ENCODE measurements at regions not wholly inside any gene's neighbourhood (a gene's known extent, or its start where the extent isn't known, plus 50 kb on each side); places are given as distances from the start of the nearest gene placed in this dataset.

GRCh38 chr1:30036666-30037065 lies 686.7 kb downstream of the MATN1 start:
- no peak for DNase-seq

DNA sequence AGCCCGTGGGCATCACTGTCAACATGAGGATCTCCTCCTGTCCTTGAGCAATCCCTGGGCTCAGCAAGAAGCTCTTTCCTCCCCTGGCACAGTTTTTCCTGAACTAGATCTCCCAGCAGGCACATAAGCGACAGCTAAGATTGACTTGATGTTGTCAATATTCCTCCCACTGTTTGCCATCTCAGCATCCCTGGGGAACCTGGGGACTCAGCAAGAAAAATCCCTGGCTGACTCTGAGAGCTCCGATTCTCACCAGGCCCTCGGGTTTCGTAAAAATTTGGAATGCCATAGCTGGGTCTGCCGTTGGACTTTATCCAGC lies 687.2 kb downstream of the MATN1 start:
- DNase-seq = no peak

DNA sequence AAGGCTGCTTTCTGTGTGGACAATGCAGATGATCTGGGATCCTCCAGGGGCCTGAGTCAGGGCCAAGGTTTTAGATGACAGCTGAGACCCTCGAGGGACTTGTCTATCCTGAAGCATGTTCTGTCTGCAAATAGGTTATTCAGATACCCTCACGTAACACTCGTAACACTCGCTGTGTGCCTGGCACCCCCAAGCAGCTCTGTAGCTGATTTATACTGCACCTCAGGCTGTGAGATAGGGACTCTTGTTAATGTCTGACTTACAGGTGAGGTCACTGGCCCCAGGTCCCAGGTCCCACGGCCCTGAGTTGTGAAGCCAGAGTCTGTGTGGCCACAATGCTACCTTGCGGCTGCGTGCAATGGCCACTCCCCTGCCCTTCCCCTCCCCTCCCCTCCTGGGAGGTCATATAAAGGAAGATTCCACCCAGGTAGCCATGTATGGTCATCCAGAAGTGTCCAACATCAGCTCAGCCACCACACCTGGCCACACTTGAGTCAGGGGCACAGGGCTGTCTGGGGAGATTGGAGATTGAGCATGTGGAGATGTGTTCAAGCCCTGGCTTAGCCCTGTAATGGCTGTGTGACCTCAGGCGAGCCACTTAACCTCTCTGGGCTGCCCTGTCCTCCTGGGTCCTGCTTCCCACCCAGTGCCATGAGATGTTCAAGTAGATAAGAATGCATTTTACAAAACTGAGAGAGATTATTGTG lies 687.7 kb downstream of the MATN1 start:
- no peak for DNase-seq

- no peak for DNase-seq
These were observed 688.5 kb downstream of the MATN1 start for GRCh38 chr1:30034627-30035521.

DNA sequence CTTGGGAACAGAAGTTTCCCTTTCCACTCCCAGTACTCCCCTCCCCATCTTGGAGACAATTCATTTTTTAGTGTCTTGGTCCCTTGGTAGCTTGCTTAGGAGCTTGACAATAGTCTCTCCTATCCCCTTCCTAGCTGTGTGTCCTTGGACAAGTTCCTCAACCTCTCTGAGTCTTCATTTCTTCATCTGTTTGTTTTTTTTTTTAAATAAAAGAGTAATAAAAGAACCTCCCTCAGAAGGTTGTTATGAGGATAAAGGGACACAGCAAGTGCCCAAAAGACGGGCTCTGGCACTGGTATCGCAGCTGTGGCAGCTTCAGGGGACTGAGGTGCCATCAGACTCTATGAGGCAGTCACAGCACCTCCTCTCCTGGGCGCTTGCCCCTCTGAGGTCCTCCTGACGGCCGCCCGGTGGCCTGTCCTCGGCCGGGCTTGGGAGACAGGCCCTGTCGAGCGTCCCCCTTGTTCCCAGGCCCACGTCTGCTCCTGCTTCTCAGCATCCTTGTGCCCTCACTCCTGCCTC lies 689.2 kb downstream of the MATN1 start:
- DNase-seq = no peak

DNA sequence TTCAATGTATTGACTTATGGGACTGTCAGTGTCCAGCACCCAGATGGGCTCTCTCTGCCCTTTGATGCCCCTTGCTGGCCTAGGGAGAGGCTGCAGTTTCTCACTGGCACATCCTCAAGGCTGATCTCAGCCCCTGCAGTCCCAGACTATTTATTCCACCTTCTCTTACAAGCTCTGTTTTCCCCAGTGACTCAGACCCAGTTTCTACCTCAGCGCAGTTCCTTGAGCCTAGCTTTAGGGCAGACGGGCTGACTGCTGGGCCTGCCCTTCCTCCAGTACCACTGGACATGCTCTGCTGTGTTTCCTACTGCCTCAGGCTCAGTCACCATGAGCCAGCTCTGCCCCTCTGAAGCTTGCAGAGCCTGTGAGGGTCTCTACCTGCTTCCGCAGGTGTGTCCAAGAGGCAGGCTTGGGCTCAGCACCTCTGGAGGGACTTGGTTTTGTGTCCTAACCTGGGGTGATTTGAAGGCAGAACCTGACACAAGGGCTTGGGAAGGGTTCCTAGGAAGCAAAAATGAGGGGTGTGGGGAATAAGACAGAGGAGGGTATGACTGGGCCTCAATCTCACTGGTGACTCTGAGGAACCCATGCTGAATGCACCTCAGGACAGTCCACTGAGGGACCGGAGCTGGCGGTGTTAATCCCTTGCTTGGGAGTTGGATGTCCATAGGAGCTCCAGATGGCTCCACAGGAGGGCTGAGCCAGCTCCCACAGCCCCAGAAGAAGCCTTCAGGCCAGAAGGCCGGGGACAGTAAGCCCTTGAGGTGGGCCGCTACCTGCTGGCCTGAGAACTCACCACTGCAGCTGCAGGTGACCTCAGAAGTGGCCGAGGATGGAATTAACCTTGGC lies 689.9 kb downstream of the MATN1 start:
- DNase-seq = no peak

GRCh38 chr1:30032302-30032701 lies 691.1 kb downstream of the MATN1 start:
- no peak for DNase-seq

DNA sequence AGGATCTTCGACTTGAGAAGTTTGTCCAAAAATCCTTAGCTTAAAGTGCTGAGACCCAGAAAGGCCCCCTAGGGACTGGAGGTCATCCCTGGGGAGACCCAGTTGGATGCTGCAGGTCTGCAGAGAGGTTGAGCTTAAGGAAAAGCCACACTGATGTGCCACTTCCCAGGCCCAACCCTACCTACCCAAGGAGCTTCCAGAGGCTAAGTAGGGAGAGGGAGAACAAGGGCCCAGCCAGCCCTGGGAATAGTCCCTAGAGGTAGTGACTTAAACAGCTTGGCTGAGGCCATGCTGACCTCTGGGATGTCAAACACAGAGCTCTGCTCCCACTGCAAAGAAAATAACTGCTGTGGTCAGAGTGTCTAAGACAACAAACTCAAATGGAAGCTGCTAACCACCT lies 693.7 kb downstream of the MATN1 start:
- no peak for DNase-seq

GRCh38 chr1:30028939-30029338 lies 694.4 kb downstream of the MATN1 start:
- no peak for DNase-seq

DNA sequence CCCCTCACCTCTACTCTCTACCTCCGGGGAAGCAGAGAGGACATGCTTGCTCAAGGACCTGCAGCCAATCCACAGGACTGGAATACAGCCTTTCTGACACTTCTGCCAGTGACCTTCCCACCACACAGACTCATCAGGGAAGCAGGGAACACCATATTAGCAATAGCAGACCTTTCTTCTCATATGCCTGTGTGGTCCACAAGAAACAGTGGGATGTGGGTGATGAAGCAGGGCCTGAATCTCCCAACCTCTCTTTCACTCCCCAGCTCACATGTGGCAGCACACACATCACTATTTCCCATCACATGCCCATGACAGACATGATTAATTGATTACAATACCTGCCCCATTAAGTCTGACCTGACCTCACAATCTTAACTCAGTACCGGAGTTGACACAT lies 695.1 kb downstream of the MATN1 start:
- no peak for DNase-seq

GRCh38 chr1:30027247-30027646 lies 696.1 kb downstream of the MATN1 start:
- no peak for DNase-seq

- DNase-seq = no peak
These were observed 698.8 kb downstream of the MATN1 start for GRCh38 chr1:30024411-30025195.

DNA sequence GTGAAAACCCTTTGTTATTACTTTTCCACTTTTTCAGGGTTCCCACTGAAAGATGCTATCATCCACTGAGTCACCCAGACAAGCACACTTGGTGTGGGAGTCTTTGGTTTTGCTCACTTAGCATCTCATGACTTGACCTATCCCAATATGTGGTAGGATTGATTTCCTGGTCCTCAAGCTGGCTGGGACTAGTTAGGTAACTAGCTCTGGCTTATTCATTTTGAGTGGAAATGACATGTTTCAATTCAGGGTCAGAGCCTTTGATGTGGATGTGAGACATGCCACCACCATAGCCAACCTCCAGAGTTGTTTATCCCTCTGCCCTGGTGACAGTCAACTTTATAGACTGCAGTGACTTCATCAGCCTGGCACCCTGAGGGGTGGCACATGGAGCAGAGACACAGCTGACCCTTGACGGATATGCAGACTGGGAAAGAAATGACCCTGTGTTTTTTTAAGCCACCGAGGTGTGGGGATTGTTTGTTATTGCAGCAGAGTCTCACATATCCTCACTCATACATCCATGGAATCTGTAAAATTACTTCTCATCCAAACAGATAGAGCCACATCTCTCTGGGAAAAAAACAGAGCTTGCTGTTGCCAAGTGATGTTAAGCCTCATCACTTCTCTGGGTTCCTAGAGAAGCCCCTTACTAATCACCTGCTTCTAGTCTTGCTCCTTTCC lies 699.9 kb downstream of the MATN1 start:
- DNase-seq = no peak

DNA sequence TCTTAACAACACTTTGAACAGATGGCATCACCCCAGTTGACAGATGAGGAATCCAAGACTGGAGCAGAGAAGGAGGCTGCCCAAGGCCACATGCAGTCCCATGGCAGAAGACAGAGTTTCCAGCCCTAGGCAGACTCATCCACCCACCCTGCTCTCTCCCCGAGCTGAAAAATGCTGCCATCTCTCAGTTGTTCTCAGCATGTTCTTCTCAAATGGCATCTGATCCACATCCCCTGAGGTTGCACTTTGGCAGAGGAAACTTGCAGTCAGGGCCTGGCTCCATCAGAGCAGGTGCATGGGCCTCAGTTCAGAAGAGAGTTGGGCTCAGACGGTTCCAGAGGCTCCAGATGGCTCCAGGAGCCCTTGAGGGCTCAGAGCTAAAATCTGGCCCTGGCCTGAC lies 709.4 kb downstream of the MATN1 start:
- no peak for DNase-seq

- DNase-seq = no peak
These were observed 710.6 kb downstream of the MATN1 start for GRCh38 chr1:30012455-30013440.

DNA sequence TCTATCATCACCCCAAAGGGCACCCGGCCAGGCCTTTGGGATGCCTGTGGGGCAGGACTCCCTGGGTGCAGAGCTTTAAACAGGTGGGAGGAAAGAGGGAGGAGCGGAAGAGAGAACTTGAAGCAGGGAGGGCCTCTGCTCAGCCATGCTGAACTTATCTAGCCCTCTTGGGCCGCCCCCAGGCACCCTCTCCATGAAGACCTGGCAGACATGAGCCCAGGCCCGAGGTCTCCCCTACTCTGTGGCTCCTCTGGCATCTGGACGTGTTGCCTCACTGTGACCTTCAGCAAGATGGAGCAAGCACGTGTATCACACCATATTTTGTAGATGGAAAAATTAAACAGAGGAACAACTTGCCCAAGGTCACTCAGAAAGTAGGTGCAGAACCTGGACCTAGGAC lies 711.4 kb downstream of the MATN1 start:
- DNase-seq = no peak

DNA sequence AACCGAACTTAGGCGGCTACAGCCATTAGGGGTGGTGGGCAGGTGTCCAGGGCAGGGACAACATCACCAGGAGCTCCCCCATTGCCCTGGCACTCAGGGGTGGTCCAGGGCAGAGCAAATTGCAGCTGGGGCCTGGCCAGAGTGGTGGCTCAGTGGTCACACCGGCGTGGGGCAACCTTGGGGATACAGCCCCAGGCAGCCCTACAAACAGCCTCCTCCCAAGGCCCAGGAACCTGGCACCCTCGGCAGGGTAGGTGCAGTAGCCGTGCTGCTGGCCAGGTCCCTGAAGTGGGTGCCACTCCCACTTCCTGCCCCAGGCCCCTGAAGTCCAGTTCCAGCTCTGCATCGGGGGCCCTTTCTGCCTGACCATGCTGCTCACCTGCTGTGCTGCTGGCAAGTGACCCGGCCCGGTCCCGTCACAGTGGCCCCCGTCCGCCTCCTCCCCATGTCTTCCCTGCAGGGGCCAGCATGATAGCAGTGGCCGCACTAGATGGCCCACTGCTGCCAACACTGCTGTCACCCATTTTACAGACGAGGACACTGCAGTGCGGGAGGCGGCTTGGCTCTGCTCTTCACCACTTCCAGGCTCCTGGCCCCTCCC lies 712.8 kb downstream of the MATN1 start:
- DNase-seq = no peak

GRCh38 chr1:30009720-30010119 lies 713.7 kb downstream of the MATN1 start:
- no peak for DNase-seq

DNA sequence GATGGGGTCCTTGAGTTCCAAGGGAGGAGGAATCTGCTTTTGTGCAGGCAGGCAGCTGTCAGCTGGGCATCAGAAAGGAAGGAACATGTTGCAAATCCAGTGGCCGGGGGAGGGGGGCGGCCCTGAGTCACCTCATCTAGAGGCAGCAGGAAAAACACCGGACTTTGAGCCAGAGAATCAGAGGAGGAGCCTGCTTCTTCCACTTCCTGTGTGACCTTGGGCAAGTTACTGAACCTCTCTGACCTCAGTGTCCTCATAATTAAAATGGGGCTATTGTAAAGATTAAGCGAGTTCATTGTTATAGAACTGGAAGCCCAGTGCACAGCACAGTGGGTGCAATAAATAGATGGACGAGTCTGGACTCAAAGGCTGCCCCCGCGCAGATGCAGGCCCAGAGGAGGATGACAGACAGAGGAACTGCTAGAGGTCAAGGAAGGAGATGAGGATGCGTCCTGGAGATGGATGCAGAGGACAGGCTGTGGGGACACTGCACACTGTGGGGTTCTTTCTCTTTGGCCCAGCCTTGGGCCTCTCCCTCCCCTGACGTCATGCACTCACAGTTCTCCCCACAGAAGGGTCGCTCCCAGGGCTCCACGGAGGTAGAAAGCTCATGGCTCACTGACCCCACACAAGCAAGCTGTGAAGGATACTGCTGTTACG lies 714.3 kb downstream of the MATN1 start:
- no peak for DNase-seq
